Fibroblast of upper back skin (primary cell): ENCODE measurements at regions not wholly inside any gene's neighbourhood (a gene's known extent, or its start where the extent isn't known, plus 50 kb on each side); places are given as distances from the start of the nearest gene placed in this dataset.
"Not testable (repeated sequence)": the region's sequence is repeated elsewhere in the genome, so short reads cannot be mapped to it uniquely, and the experiment has no call there.

ENCODE experiments used
- DNase-seq: peaks from one replicate; pipeline ENCODE4 v3.0.0-alpha.2; 2013

- DNase-seq = no peak
These were observed 771.4 kb upstream of the MIR17HG start for GRCh38 chr13:90576067-90576466.

DNA sequence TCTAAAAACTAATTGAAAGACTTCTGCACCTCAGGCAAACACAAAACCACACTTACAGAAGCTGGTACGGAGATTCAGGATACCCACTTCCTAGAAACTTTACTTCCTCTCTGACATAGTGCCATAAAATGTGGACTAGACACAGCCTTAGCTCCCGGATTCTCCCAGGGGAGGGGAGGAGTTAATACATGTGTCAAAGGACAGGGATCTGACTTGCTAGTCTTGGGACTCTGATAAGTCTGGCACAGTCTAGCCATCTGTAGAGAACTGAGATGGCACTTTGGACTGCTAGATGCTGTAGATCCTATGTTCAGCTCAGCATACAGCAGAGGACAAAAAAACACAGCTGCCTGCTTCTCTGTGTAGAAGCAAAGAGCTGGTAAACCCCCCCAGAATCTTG, 769.8 kb upstream of the MIR17HG start:
- no peak for DNase-seq

GRCh38 chr13:90585392-90585791, 762.1 kb upstream of the MIR17HG start:
- DNase-seq = no peak

DNA sequence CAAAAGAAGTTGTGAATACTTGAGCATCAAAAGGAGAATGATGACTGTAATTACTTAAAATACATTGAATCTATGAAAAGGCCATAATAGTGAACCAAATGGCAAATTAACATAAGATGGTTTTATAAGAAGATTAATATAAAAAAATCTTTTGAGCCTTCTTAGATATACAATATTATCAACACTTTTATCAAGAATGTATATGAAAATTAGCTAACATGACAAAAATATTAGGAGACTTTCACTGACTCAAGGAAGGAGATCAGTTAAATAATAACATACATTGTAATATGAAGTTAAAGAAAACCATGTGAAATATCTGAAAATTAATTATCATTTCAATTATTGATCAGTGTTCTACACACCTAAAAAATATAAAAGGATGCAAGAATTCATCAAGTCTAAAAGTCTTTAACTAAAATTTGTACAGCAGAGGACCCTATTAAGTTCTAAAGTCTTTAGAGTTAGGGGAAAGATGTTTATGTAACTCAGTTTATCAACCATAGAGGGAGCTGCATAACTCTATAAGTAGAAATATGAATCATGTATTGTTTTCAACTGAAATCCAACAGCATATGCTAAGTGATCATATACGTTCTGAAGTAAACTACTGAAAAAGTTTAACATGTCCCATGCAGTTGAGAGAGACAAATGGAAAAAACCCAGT, 756.1 kb upstream of the MIR17HG start:
- no peak for DNase-seq

- DNase-seq = no peak
These were observed 755.6 kb upstream of the MIR17HG start for GRCh38 chr13:90591927-90592268.

- no peak for DNase-seq
These were observed 754.5 kb upstream of the MIR17HG start for GRCh38 chr13:90592943-90593342.

DNA sequence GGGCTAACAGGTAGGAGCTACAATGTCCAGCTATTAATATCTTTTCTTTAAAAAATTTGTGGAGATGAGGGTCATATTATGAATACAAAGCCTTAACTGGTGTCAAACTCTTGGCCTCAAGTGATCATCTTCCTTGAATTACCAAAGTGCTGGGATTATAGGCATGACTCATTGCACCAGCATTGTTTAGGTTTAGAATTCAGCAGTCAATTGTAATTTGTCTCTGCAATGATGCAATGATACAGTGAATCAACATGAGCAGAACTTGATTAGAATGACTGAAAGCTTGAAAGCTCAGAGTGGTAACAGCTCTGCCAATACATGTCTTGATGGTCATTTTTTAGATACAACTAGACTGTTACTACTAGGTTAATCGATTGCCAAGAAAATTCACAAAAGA, 752.8 kb upstream of the MIR17HG start:
- DNase-seq = peak; percentile 59

GRCh38 chr13:90605664-90606063, 741.8 kb upstream of the MIR17HG start:
- no peak for DNase-seq

DNA sequence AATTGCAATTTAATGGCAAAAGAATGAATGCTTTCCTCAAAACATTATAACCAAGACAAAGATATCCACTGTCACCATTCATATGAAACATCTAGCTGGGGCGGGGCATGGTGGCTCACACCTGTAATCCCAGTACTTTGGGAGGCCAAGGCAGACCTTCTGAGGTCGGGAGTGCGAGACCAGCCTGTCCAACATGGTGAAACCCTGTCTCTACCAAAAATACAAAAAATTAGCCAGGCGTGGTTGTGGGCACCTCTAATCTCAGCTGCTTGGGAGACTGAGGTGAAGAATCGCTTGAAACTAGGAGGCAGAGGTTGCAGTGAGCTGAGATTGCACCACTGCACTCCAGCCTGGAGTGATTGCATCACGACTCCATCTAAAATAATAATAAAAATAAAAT, 740.6 kb upstream of the MIR17HG start:
- DNase-seq = not testable (repeated sequence)

DNA sequence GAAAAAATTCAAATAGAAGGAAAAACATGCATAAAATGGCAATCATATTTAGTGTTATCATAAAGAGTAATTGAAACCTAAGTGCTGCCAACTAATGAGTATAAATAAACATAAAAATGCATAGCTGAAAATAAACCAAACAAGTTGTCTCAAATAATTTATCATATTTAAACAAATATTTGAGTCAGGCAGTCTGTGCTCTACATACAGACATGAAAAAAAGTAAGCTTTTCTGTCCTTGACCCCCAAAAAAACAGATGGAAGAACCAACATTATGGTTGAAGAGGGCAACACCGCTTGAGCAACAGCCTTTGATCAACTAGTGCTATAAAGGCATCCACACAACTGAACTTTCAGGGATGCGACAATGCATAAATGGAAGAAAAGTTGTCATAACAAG, 735.1 kb upstream of the MIR17HG start:
- DNase-seq = no peak

GRCh38 chr13:90613076-90613795, 734.3 kb upstream of the MIR17HG start:
- DNase-seq = no peak

GRCh38 chr13:90615236-90615635, 732.3 kb upstream of the MIR17HG start:
- no peak for DNase-seq

DNA sequence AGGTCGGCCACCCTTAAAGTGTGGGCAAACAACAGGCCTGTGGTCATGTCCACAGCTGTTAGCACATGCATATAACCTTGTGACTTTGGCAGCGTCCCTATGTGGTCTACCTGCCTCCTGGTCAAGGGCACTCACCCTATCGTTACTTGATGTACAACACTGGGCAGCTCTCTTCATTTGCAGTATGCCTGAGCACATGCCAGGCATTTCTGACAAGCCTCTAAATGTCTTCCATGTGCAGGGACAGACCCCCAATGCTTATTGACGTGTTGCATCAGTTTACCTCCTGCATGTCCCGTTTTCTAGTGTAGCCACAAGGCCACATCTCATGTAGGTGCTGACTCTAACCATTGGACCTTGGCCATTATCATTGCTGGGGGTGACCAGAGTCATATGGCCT, 731.7 kb upstream of the MIR17HG start:
- no peak for DNase-seq

DNA sequence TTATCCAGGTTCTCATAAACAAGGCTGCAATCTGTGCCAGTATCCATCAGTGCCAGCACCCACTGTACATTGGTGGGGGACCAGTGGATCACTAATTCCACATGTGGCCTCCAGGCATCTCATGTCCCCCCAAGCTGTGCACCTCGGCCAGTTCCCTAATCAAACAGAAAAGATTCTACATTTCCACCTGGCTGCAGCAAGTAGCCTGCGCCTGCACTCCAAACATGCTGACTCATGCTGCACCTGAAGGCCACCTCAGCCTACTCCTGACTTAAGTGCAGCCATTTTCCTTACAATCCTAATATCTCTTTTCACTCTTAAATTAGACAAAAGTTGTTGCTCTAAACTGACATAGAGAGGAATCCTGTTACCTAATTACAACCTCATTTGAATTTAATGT, 729.4 kb upstream of the MIR17HG start:
- DNase-seq = no peak

GRCh38 chr13:90622541-90622940, 724.9 kb upstream of the MIR17HG start:
- peak; percentile 7 for DNase-seq

DNA sequence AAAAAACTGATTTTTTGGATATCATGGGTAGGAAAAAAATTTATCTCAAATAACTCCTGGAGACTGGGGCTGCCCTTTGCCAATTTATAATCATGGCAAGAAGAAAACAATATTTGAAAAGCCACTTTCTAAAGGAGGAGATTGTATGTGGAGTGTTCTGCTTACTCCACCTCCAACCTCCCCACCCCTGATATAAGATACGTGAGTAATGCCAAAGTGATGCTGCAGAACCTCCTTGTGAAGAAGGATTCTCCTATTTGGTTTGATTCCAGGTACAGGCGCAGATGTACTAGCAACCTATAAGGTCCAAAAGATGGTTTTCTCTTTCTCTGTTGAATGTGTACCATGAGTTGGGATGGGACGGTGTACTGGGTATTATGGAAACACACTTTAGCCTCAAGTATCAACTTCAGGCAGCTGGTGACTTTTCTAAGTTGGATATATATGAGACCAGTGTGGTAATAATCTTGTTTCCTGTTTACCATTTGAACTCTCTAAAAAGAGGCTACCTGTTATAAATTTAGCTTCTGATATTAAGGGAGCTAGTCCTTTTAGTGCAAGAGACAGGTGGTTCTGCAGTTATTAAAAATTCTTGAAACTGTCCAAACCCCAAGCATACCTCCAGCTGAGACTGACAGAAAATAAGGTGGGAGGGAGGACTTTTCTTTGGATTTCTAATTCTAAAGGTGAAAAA, 724.0 kb upstream of the MIR17HG start:
- no peak for DNase-seq

DNA sequence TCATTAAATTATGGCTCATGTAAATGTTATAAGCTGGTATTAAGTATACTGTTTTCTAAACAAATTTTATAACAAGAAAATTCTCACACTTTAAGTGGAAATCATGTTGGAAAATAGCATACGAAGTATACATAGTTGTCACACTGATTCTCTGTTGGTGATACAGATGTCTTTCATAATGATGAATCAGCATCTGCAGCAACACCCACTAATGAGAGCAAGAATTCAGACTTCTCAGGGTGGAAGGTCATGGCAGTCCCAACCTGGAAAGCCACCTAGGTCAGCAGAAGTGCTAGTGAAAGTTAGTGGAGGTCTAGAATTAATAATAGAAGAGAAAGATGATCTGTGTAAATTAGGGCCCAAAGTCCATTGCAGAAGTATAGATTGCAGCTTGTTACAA, 719.7 kb upstream of the MIR17HG start:
- DNase-seq = no peak

DNA sequence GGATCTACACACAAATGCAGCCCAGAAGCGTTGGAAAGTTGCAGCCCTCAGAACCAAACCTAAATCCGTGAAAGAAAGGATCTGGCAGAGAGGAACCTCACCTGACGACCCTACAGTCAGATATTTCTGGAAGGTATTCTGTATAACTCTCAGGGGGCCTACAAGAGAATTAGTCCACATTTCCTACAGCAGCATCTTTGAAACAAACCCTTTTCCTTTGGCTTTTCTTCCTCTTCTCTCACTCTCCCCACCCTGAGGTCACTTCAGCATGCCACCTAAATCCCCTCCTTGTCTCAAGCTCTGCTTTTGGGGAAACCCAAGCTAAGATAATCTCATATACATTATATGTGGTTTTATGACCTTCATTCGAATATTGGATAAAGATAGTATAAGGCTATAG, 719.0 kb upstream of the MIR17HG start:
- no peak for DNase-seq

DNA sequence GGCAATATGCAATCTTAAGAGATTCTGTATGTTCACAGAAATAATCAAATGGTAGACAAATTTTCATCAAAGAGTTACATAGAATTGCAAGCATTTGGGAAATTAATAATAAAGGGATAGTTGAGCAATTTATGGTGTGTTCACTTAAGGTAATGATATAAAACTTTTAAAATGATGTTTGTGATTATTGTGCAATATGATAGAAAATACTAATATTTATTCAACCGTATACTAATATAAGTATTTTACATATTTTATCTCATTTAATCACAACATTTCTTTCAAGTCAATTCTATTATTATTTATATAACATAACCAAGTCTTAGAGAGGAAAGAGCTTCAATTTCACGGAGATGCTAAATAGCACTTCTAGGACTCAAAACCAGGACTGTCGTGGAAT, 716.8 kb upstream of the MIR17HG start:
- no peak for DNase-seq

GRCh38 chr13:90632184-90632583, 715.3 kb upstream of the MIR17HG start:
- DNase-seq = no peak

DNA sequence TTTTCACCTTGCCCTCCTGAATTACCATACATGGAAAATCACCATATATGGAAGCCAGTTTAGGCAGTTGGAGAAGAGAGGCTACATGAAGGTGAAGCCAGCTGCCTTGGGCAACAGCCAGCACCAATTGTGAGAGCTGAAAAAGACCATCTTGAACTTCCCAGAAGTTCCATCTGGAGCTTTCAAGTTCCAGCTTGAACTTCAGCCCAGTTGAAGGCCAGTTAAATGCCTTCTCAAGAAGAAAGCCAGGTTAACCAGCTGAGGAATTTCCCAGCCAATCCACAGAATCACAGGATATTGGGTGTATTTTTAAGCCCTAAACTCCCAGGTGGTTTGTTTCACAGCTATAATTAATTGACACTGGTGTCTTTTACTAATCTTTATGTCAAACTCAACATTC, 713.6 kb upstream of the MIR17HG start:
- no peak for DNase-seq

DNA sequence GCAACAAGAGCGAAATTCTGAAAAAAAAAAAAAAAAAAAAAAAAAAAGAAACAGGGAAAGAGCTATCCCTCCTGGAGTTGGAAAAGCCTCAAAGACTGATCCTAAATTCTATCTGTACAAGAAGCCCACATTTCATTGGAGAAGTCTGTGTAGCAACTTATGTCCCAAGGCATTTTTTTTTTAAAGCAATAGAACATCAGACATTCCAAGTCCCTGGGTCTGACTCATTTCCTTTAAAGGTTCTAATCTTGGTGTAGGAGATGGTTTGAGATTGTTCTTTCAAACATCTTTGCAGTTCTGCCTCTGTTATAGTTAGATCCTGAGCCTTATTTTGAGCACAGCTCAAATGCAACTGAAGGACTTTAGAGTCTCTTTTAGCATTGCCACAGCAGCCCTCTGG, 706.5 kb upstream of the MIR17HG start:
- DNase-seq = peak; percentile 38

GRCh38 chr13:90641884-90642283, 705.6 kb upstream of the MIR17HG start:
- no peak for DNase-seq

DNA sequence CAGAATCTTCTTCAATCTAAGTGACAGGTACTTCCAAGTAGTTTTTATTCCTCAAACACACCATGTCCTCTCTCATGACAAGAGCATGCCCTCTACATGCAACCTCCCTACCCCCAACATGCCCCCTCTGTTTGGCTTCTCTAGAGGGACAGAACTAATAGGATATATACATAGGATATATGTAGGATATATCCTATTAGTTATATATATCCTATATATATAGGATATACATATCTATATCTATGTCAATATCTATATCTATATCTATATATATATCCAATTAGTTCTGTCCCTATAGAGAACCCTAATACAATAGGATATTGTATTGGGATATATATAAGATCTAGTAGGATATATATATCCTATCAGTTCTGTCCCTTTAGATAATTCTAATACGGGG, 701.9 kb upstream of the MIR17HG start:
- DNase-seq = no peak
